MCF 10A (cell line): ENCODE measurements at regions not wholly inside any gene's neighbourhood (a gene's known extent, or its start where the extent isn't known, plus 50 kb on each side); places are given as distances from the start of the nearest gene placed in this dataset.

Source experiments
- BruUV-seq: library from RNA; stranded (reverse); fragments of 400-500 nt; replicated peaks from 2 replicates; lab custom pipeline; 2021; lab: Mats Ljungman, UMichigan
- CTCF ChIA-PET: fragments of 300-600 bp; sonication (Branson Sonifier 250); formaldehyde crosslinking; extraction: SDS; loops from one replicate; lab custom pipeline; 2021; ENCODE audit warnings: antibody characterized with exemption, inconsistent platforms; lab: Yijun Ruan, JAX
- POLR2A ChIA-PET: fragments of 300-600, 350-650 bp; sonication (Branson Sonifier 250); formaldehyde crosslinking; extraction: SDS; loops from one replicate; lab custom pipeline; 2020; ENCODE audit warnings: antibody characterized with exemption, inconsistent platforms; lab: Yijun Ruan, JAX
- DNase-seq: peaks from one replicate; pipeline ENCODE4 v3.0.0-alpha.2; 2018; ENCODE audit not compliant: unreplicated experiment
- H3K27ac Mint-ChIP-seq: one replicate; pipeline ENCODE4 v1.8.0; 2022; ENCODE audit warnings: mild to moderate bottlenecking, low read depth, mixed read lengths; ENCODE audit not compliant: unreplicated experiment
- H3K27me3 Mint-ChIP-seq: one replicate; pipeline ENCODE4 v1.8.0; 2022; ENCODE audit warnings: mixed read lengths; ENCODE audit not compliant: insufficient read depth, unreplicated experiment
- H3K36me3 Mint-ChIP-seq: one replicate; pipeline ENCODE4 v1.8.0; 2022; ENCODE audit warnings: mild to moderate bottlenecking, moderate library complexity, mixed read lengths; ENCODE audit not compliant: insufficient read depth, unreplicated experiment
- H3K4me1 Mint-ChIP-seq: one replicate; pipeline ENCODE4 v1.8.0; 2022; ENCODE audit warnings: mixed read lengths; ENCODE audit not compliant: insufficient read depth, unreplicated experiment
- H3K4me3 Mint-ChIP-seq: one replicate; pipeline ENCODE4 v1.8.0; 2022; ENCODE audit warnings: mild to moderate bottlenecking, moderate library complexity, mixed read lengths; ENCODE audit not compliant: unreplicated experiment
- H3K9me3 Mint-ChIP-seq: one replicate; pipeline ENCODE4 v1.8.0; 2022; ENCODE audit warnings: mixed read lengths; ENCODE audit not compliant: unreplicated experiment
- intact Hi-C: fragments of 100-400 bp; cut with micrococcal nuclease; formaldehyde crosslinking; loops from 2 replicates; pipeline ENCODE4 v1.14.1; 2022
- TF ChIP-seq, protein P1 (sequence below): fragments of 200-600 bp; IDR thresholded peaks from one replicate; pipeline ENCODE4 v1.8.0; 2022; ENCODE audit warnings: antibody characterized with exemption, mild to moderate bottlenecking; ENCODE audit not compliant: unreplicated experiment

DNA sequence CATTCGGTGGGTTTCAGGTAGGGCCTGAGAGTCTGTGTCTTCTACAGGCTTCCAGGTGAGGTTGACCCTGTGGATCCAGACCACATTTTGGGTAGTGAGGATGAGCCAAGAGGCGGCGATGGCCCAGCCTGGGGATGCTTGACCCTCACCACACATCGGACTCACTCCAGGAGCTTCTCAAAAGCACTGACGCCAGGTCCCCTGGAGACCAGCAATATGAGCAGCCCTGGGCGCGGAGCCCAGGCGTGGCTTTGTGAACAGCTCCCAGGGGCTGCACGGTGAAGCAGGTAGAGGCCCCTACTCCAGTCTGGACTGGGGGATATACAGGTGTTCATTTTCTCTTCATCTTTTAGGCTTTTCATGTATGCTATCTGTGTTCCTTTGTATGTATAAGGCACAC is 139.7 kb upstream of the PCBD1 start:
- Mint-ChIP-seq H3K27me3 (peaks cover 22% of the 10 kb centered on the region), H3K27ac (no peak overlapping the region), H3K4me1 (no peaks in the 10 kb centered on the region), H3K9me3 (peaks cover 7% of the 10 kb centered on the region), H3K36me3 (peaks cover 7% of the 10 kb centered on the region), H3K4me3 (no peak overlapping the region)
- ChIA-PET CTCF (no interaction called here), POLR2A (no interaction called here)
- no TSS peak for BruUV-seq
- DNase-seq: no peak
- TF ChIP-seq, protein P1, sequence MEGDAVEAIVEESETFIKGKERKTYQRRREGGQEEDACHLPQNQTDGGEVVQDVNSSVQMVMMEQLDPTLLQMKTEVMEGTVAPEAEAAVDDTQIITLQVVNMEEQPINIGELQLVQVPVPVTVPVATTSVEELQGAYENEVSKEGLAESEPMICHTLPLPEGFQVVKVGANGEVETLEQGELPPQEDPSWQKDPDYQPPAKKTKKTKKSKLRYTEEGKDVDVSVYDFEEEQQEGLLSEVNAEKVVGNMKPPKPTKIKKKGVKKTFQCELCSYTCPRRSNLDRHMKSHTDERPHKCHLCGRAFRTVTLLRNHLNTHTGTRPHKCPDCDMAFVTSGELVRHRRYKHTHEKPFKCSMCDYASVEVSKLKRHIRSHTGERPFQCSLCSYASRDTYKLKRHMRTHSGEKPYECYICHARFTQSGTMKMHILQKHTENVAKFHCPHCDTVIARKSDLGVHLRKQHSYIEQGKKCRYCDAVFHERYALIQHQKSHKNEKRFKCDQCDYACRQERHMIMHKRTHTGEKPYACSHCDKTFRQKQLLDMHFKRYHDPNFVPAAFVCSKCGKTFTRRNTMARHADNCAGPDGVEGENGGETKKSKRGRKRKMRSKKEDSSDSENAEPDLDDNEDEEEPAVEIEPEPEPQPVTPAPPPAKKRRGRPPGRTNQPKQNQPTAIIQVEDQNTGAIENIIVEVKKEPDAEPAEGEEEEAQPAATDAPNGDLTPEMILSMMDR: no peak
- intact Hi-C loops: no loop called here

DNA sequence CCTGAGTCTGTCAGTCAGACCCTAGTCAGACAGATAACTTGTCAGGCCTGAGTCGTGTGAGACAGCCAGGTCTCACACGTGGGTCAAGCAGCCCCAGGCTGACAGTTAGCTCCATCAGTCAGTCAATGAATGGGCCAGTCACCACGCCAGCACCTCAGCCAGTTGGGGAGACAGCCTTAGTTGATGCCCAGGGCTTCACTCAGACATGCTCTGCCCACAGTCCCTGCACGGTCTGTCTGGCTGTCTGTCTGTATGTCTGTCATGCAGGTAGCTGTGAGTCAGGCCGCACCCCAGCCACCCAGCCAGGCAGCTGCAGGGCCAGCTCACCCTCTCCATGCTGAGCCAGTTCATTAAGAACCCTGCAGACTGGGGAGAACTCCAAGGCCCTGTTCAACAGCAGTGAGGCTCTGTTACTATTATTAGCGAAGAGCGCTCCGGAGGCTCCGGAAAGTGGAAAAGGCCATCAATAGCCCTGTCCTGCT is 141.1 kb upstream of the PCBD1 start:
- H3K27ac Mint-ChIP-seq: no peak overlapping the region
- peaks cover 26% of the 10 kb centered on the region for H3K27me3 Mint-ChIP-seq
- intact Hi-C loops: no loop called here
- H3K4me3 Mint-ChIP-seq: no peak overlapping the region
- ChIA-PET POLR2A (no interaction called here), CTCF (no interaction called here)
- no TSS peak for BruUV-seq
- H3K9me3 Mint-ChIP-seq: peaks cover 8% of the 10 kb centered on the region
- TF ChIP-seq, protein P1: no peak
- H3K36me3 Mint-ChIP-seq: peaks cover 7% of the 10 kb centered on the region
- H3K4me1 Mint-ChIP-seq: no peaks in the 10 kb centered on the region
- no peak for DNase-seq

DNA sequence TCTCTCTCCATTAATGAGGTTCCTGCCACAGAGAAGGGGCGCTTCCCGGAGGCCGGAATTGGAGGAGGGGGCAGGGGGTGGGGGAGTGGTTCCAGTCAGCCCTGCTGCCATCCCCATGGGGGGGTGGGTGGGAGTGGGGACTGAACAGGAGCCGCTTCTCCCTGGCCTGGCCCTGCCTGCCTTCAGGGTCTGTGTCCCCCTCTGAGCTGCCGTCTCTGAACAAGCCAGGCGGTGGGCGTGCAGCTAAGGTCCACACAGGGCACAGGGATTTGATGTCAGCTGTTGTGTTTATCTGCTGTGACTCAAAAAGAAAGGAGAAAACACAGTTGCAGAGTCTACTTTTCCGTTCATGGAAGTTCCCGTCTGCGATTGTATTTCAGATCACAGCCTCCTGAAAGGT is 141.5 kb upstream of the PCBD1 start:
- Mint-ChIP-seq H3K27ac (no peak overlapping the region), H3K9me3 (peaks cover 8% of the 10 kb centered on the region), H3K4me1 (no peaks in the 10 kb centered on the region), H3K4me3 (no peak overlapping the region), H3K27me3 (peaks cover 26% of the 10 kb centered on the region), H3K36me3 (peaks cover 7% of the 10 kb centered on the region)
- no peak for DNase-seq
- TF ChIP-seq, protein P1: no peak
- CTCF ChIA-PET: no interaction called here
- POLR2A ChIA-PET: no interaction called here
- intact Hi-C loops: no loop called here
- BruUV-seq: no TSS peak

DNA sequence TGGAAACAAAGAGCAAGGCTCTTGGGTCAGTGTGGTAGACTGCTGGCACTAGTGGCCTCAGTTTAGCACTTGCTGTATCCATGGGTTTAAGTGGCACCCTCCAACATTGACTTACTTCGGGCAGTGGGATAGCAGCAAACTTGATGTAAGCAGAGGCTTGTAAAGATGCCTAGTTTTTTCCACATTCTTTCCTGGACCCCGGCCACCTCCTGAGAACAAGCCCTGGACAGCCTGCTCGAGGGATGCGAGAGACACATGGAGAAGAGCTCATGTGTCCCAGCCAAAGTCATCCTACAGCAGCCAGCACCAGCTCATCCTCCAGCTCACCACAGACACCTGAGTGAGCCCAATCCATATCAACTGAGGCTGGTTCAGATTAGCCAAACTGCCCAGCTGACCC is 142.7 kb upstream of the PCBD1 start:
- Mint-ChIP-seq H3K27me3 (peaks cover 26% of the 10 kb centered on the region), H3K4me1 (no peaks in the 10 kb centered on the region), H3K9me3 (peaks cover 8% of the 10 kb centered on the region), H3K4me3 (no peak overlapping the region), H3K36me3 (peaks cover 7% of the 10 kb centered on the region), H3K27ac (no peak overlapping the region)
- intact Hi-C loops: no loop called here
- TF ChIP-seq, protein P1: no peak
- CTCF ChIA-PET: interaction anchor here (0.7 kb wide), 1 partner anchor 56 kb away, joined by 3 read pairs; no protein-coding TSS in a partner anchor
- DNase-seq: no peak
- POLR2A ChIA-PET: interaction anchor here (1.1 kb wide), 1 partner anchor 14 kb away, joined by 3 read pairs; no protein-coding TSS in a partner anchor
- no TSS peak for BruUV-seq
